Kidney (tissue), 13 donors: ENCODE measurements at regions not wholly inside any gene's neighbourhood (a gene's known extent, or its start where the extent isn't known, plus 50 kb on each side); places are given as distances from the start of the nearest gene placed in this dataset.

Experiments used
- DNase-seq, 5 donors: peaks; one replicate each; pipeline ENCODE4 v3.0.0-alpha.2; 2013 to 2020
- FAIRE-seq: peaks from 2 replicates; lab custom pipeline; 2012; peaks lifted over from hg19 to GRCh38; lab: Jason Lieb, UNC
- H3K27ac ChIP-seq, 2 donors: one replicate each; pipeline ENCODE4 v1.7.0; 2013; ENCODE audit warnings: low read depth in 2 of 2, low read length in 2 of 2, inconsistent platforms in 1 of 2
- H3K27me3 ChIP-seq: one replicate; pipeline ENCODE4 v1.7.1; 2013; ENCODE audit warnings: low read length, inconsistent platforms; ENCODE audit not compliant: control insufficient read depth, insufficient read depth
- H3K36me3 ChIP-seq, 3 donors: one replicate each; pipeline versions ENCODE4 v1.7.0 to v1.7.1; 2013; ENCODE audit warnings: low read length in 3 of 3, control low read depth in 1 of 3, inconsistent platforms in 1 of 3; ENCODE audit not compliant: insufficient read depth in 3 of 3, control insufficient read depth in 2 of 3
- H3K4me1 ChIP-seq, 3 donors: one replicate each; pipeline versions ENCODE4 v1.7.0 to v1.7.1; 2013; ENCODE audit warnings: low read length in 3 of 3, inconsistent platforms in 1 of 3, low read depth in 1 of 3; ENCODE audit not compliant: control insufficient read depth in 2 of 3, insufficient read depth in 2 of 3
- H3K4me3 ChIP-seq, 3 donors: one replicate each; pipeline versions ENCODE4 v1.7.0 to v1.8.1; 2013; ENCODE audit warnings: low read length in 3 of 3, control low read depth in 1 of 3, inconsistent platforms in 1 of 3
- H3K9ac ChIP-seq, 3 donors: one replicate each; pipeline versions ENCODE4 v1.7.0 to v1.7.1; 2013; ENCODE audit warnings: low read length in 3 of 3, control low read depth in 1 of 3, inconsistent platforms in 1 of 3
- H3K9me3 ChIP-seq, 3 donors: one replicate each; pipeline versions ENCODE4 v1.7.0 to v1.7.1; 2013; ENCODE audit warnings: low read length in 3 of 3, control low read depth in 1 of 3, inconsistent platforms in 1 of 3; ENCODE audit not compliant: control insufficient read depth in 2 of 3, insufficient read depth in 1 of 3
- CTCF ChIP-seq: IDR thresholded peaks from 3 replicates; pipeline ENCODE4 v1.5.1; 2012; ENCODE audit warnings: mild to moderate bottlenecking, moderate library complexity, borderline replicate concordance; ENCODE audit not compliant: insufficient read depth; ENCODE audit errors: extremely low read depth
- intact Hi-C: fragments of 100-400 bp; cut with DNase I; formaldehyde crosslinking; loops from one replicate; pipeline ENCODE4 v1.11.1; 2022
- donor health status: control.
- donor health status: control.
- donor health status: control.
- donor health status: control.
- donor health status: control.
- donor health status: DM: yes; HTN: yes; CAD: no.
- donor health status: Normal renal cell carcinoma (clear cell type).

- Histone ChIP-seq H3K4me3 (no peak overlapping the region), H3K9ac (no peak overlapping the region), H3K9me3 (no peaks in the 10 kb centered on the region), H3K36me3 (no peaks in the 10 kb centered on the region), H3K27me3 (no peaks in the 10 kb centered on the region), H3K27ac (no peak overlapping the region), H3K4me1 (no peaks in the 10 kb centered on the region)
- no peak for DNase-seq
- TF ChIP-seq CTCF = no peak
- intact Hi-C loops = no loop called here
- FAIRE-seq = no peak
Observed at GRCh38 chr10:45197816-45198485, 117.5 kb downstream of the OR13A1 start.

- intact Hi-C loops = no loop called here
- no peak for TF ChIP-seq CTCF
- no peak overlapping the region for H3K9ac ChIP-seq
- no peaks in the 10 kb centered on the region for H3K27me3 ChIP-seq
- no peak overlapping the region for H3K4me3 ChIP-seq
- DNase-seq = peak in 4 of 5 donors; percentile 40 to 70 (median 46)
- H3K36me3 ChIP-seq = no peaks in the 10 kb centered on the region
- H3K4me1 ChIP-seq = no peaks in the 10 kb centered on the region
- no peak overlapping the region for H3K27ac ChIP-seq
- H3K9me3 ChIP-seq = no peaks in the 10 kb centered on the region
- FAIRE-seq = no peak
Observed at GRCh38 chr10:45198486-45199204, 116.8 kb downstream of the OR13A1 start.

- H3K27me3 ChIP-seq = no peaks in the 10 kb centered on the region
- H3K36me3 ChIP-seq = no peaks in the 10 kb centered on the region
- no peak overlapping the region for H3K4me3 ChIP-seq
- no peak for TF ChIP-seq CTCF
- no peak overlapping the region for H3K27ac ChIP-seq
- DNase-seq (peak in 1 of 5 donors; percentile 52), FAIRE-seq (no peak)
- intact Hi-C loops = no loop called here
- no peaks in the 10 kb centered on the region for H3K9me3 ChIP-seq
- no peak overlapping the region for H3K9ac ChIP-seq
- no peaks in the 10 kb centered on the region for H3K4me1 ChIP-seq
Observed at GRCh38 chr10:45199205-45199740, 116.1 kb downstream of the OR13A1 start.
